Epithelial cell of proximal tubule (primary cell): ENCODE measurements at regions not wholly inside any gene's neighbourhood (a gene's known extent, or its start where the extent isn't known, plus 50 kb on each side); places are given as distances from the start of the nearest gene placed in this dataset.

Experiments used
- DNase-seq: peaks from one replicate; pipeline ENCODE4 v3.0.0-alpha.2; 2011; ENCODE audit warnings: low read depth
- H3K4me3 ChIP-seq: 2 replicates; pipeline ENCODE4 v1.5.1; 2011; ENCODE audit warnings: low read depth, mild to moderate bottlenecking, low read length
- TF ChIP-seq, protein P1 (sequence below): conservative IDR thresholded peaks from 2 replicates; pipeline ENCODE4 v1.5.1; 2012; ENCODE audit warnings: low read depth, mild to moderate bottlenecking, low read length

DNA sequence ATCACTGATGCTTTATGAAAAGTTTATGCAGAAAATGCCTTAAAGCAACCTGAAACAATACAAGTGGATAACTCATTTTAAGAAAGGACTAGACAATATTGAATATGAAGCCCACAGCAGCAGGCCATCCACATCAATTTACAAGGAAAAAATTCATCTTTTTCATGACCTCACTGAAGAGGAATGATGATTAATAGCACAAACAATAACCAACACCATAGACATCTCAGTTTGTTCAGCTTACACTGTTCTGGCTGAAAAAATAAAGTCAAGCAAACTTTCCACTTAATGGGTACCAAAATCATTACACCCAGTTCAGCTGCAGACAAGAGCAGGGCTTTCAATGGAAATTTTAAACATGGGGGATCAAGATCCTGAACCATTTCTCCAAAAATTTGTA is 380.6 kb upstream of the NEGR1 start:
- no peak for DNase-seq
- H3K4me3 ChIP-seq: no peak overlapping the region
- TF ChIP-seq, protein P1, sequence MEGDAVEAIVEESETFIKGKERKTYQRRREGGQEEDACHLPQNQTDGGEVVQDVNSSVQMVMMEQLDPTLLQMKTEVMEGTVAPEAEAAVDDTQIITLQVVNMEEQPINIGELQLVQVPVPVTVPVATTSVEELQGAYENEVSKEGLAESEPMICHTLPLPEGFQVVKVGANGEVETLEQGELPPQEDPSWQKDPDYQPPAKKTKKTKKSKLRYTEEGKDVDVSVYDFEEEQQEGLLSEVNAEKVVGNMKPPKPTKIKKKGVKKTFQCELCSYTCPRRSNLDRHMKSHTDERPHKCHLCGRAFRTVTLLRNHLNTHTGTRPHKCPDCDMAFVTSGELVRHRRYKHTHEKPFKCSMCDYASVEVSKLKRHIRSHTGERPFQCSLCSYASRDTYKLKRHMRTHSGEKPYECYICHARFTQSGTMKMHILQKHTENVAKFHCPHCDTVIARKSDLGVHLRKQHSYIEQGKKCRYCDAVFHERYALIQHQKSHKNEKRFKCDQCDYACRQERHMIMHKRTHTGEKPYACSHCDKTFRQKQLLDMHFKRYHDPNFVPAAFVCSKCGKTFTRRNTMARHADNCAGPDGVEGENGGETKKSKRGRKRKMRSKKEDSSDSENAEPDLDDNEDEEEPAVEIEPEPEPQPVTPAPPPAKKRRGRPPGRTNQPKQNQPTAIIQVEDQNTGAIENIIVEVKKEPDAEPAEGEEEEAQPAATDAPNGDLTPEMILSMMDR: no peak

DNA sequence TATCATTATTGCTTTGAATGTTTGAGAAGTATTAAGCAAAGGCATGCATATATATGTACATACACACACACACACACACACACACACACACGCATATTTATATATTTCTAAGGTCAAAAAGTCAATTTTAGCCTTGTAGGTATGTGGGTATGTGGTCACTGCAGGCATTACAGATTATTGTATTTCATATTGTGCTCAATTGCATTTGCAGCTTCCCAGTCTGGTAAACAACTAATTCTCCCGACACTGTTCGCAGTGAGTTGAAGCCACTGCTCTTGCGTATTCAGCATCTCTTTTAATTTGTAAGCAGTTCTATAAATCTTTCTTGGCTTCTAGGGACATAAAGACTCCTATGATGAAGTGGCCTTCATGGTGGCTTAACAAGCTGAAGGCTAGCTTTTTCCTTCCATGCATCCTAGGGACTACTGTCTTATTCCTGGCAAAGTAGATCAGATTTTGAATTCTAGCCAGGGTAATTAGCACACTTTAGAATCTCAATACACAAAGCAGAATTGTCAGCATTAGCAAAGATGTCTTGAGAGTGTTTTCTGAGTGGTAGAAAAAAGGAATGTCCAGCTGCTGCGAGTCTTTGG is 368.6 kb upstream of the NEGR1 start:
- TF ChIP-seq, protein P1: no peak
- DNase-seq: no peak
- no peak overlapping the region for H3K4me3 ChIP-seq

DNA sequence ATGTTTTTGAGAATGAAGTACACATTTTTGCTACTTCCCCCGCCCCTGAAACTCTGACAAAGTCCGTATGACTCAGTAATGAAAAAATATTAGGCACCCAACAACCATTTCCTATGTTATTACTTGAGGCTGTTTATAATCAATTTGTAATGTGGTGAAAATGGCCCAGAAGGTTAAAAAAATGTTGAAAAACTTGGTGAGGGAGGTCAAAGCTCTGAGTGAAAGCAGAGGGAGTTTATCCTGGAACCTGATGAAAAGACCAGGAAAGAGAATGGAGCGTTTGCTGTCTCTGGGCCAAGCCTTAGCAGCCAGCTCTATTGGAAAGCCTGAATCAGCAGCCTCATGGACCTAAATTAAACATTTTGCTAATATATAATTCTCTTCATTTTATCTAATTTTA is 367.7 kb upstream of the NEGR1 start:
- DNase-seq: no peak
- TF ChIP-seq, protein P1: no peak
- H3K4me3 ChIP-seq: no peak overlapping the region

DNA sequence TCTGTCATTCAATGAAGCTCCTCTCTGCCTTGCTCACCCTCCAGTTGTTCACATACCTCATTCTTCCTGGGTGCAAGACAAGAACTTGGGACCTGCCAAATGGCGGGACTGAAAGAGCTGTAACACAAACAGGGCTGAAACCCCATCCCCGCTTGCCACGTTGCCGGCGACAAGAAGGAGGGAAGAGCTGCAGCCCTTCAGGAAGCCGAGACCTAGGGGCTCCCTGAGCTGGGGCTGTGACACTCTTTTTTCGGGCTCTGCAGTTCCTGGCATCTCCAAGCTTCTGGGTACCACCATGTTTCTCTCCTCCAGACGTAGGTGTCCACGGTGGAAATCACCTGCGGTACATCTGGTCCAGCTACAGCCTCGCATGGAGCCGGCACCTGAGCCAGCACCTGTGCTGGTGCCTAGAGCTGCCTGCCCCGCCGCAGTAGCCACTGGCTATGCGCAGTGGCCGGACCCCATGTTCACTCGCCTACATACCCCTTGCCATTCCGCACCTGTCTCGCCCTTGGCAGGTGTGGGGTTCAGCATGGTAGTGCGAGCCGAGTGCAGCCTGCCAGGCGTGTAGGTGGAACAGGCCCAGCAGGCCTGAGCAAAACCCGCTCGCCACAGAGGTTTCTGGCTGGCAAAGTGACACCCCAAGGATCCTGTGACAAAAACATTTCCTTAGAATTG is 367.0 kb upstream of the NEGR1 start:
- no peak overlapping the region for H3K4me3 ChIP-seq
- DNase-seq: no peak
- TF ChIP-seq, protein P1: no peak

DNA sequence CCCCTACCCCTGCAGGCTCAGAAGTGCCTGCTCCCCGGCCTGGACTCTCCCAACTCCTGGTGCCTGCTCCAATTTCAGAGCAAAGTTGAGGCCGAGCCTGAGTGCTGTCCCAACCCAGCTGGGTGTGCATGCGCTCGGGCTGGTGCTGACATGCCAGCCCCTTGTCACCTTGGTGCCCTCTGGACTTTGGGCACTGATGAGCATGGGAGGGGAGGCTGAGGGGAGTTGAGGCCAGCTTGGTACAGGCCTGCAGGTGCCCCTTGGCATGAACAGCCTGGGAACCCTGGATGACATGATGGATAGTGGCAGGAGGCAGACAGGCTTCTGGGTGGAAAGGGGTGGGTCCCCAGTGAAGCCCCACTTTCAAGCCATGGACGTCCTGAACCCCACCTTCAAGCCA is 366.1 kb upstream of the NEGR1 start:
- TF ChIP-seq, protein P1: no peak
- no peak overlapping the region for H3K4me3 ChIP-seq
- no peak for DNase-seq

DNA sequence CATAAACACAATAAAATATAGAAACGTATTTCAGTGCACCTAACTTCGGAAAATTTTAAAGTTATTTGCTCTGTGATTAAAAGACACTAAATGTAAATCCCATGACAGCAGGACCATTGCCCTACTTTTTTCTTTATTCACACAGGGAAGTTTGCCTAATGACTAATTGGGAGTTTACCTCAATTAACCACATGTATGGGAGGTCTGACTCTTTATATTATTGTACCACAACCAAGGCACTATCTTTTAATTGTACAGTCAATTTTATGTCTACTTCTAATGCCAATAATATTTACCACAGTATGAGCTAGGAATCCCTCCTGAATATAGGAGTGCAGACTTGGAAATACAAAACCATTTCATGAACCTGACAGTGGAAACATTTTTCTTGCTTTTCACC is 360.8 kb upstream of the NEGR1 start:
- no peak for DNase-seq
- TF ChIP-seq, protein P1: no peak
- H3K4me3 ChIP-seq: no peak overlapping the region

DNA sequence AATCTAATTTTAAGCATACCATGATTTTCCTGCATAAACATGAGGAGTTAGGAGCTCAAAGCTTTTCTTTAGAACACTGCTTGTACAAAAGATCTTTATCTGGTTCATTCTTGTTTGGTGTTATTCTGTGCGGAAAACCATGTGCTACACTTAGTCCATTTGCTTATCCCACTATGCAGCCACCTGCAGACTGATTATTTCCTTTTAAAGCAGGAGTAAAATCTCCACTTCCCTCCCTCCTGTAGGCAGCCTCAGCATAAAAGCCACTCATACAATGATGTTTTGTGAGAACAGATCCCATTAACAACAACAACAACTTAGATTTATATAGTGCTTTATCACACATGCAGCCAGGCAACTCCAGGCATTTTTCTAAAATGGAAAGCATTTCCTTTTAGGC is 355.3 kb upstream of the NEGR1 start:
- H3K4me3 ChIP-seq: no peak overlapping the region
- TF ChIP-seq, protein P1: no peak

More for the DNA sequence above, 355.3 kb upstream of the NEGR1 start:
- no peak for DNase-seq
